ENCODE measurements at regions not wholly inside any gene's neighbourhood (a gene's known extent, or its start where the extent isn't known, plus 50 kb on each side); places are given as distances from the start of the nearest gene placed in this dataset.
"Not testable (repeated sequence)": the region's sequence is repeated elsewhere in the genome, so short reads cannot be mapped to it uniquely, and the experiment has no call there.

- no peak for ATAC-seq (ENCODE audit: low FRiP score in 2 of 2)
- Histone ChIP-seq H3K27ac (no peak overlapping the region), H3K4me1 (no peaks in the 10 kb centered on the region), H3K9me3 (no peaks in the 10 kb centered on the region), H3K4me3 (no peak overlapping the region), H3K27me3 (no peaks in the 10 kb centered on the region), H3K36me3 (no peaks in the 10 kb centered on the region)
- no peak for TF ChIP-seq POLR2AphosphoS5 (IDR thresholded peaks at IDR 0.05)
- TF ChIP-seq CTCF (IDR thresholded peaks at IDR 0.05): no peak
- no peak for TF ChIP-seq POLR2A (IDR thresholded peaks at IDR 0.05)
- TF ChIP-seq EP300 (IDR thresholded peaks at IDR 0.05): no peak
- WGBS, 2 donors: 82 to 85% methylated on average over 2 of the region's 2 CpGs
- DNase-seq: no peak
Observed at GRCh38 chr21:28580585-28580984, 412.1 kb downstream of the LTN1 start.

- 70 to 80% methylated on average over 4 of the region's 4 CpGs for WGBS, 2 donors
- H3K9me3 ChIP-seq: no peaks in the 10 kb centered on the region
- H3K27me3 ChIP-seq: no peaks in the 10 kb centered on the region
Observed at GRCh38 chr21:28579986-28580550, 412.6 kb downstream of the LTN1 start.

GRCh38 chr21:28568692-28569091 lies 424.0 kb downstream of the LTN1 start:
- 60 to 69% methylated on average over 2 of the region's 2 CpGs for WGBS, 2 donors
- ATAC-seq (ENCODE audit: low FRiP score in 2 of 2) (no peak), DNase-seq (no peak)
- no peaks in the 10 kb centered on the region for H3K36me3 ChIP-seq
- H3K4me1 ChIP-seq: no peaks in the 10 kb centered on the region
- TF ChIP-seq POLR2A (IDR thresholded peaks at IDR 0.05) (no peak), POLR2AphosphoS5 (IDR thresholded peaks at IDR 0.05) (no peak), CTCF (IDR thresholded peaks at IDR 0.05) (no peak), EP300 (IDR thresholded peaks at IDR 0.05) (no peak)
- H3K27ac ChIP-seq: no peak overlapping the region
- H3K27me3 ChIP-seq: no peaks in the 10 kb centered on the region
- H3K4me3 ChIP-seq: no peak overlapping the region
- peaks cover 0 to 4% (median 0%) of the 10 kb centered on the region in 4 donors for H3K9me3 ChIP-seq

More at GRCh38 chr21:28579986-28580550, 412.6 kb downstream of the LTN1 start:
- ATAC-seq (ENCODE audit: low FRiP score in 2 of 2) (no peak), DNase-seq (no peak)
- no peak for TF ChIP-seq POLR2A (IDR thresholded peaks at IDR 0.05)
- H3K36me3 ChIP-seq: no peaks in the 10 kb centered on the region
- no peaks in the 10 kb centered on the region for H3K4me1 ChIP-seq
- H3K4me3 ChIP-seq: no peak overlapping the region
- no peak overlapping the region for H3K27ac ChIP-seq

DNA sequence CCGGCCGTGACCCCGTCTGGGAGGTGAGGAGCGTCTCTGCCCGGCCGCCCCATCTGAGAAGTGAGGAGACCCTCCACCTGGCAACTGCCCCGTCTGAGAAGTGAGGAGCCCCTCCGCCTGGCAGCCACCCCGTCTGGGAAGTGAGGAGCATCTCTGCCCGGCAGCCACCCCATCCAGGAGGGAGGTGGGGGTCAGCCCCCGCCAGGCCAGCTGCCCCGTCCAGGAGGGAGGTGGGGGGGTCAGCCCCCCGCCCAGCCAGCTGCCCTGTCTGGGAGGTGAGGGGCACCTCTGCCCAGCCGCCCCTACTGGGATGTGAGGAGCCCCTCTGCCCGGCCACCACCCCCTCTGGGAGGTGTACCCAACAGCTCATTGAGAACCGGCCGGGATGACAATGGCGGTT lies 428.7 kb downstream of the LTN1 start:
- ATAC-seq (ENCODE audit: low FRiP score in 2 of 2); H3K36me3 ChIP-seq; H3K27ac ChIP-seq; H3K27me3 ChIP-seq; H3K9me3 ChIP-seq; H3K4me1 ChIP-seq; DNase-seq; H3K4me3 ChIP-seq: not testable (repeated sequence)
- WGBS, 2 donors: 93 to 98% methylated on average over 4 to 14 of the region's 18 CpGs

- TF ChIP-seq POLR2A (IDR thresholded peaks at IDR 0.05) (no peak), POLR2AphosphoS5 (IDR thresholded peaks at IDR 0.05) (no peak)
- ATAC-seq (ENCODE audit: low FRiP score in 2 of 2): no peak
- DNase-seq: no peak
Observed at GRCh38 chr21:28561772-28562171, 430.9 kb downstream of the LTN1 start.

GRCh38 chr21:28554660-28555475 lies 437.8 kb downstream of the LTN1 start:
- Histone ChIP-seq H3K27ac (no peak overlapping the region), H3K9me3 (peaks cover 0 to 5% (median 0%) of the 10 kb centered on the region in 4 donors), H3K4me1 (no peaks in the 10 kb centered on the region), H3K27me3 (no peaks in the 10 kb centered on the region), H3K4me3 (no peak overlapping the region), H3K36me3 (no peaks in the 10 kb centered on the region)
- no peak for DNase-seq
- no peak for TF ChIP-seq EP300 (IDR thresholded peaks at IDR 0.05)
- TF ChIP-seq CTCF (IDR thresholded peaks at IDR 0.05): no peak
- no peak for TF ChIP-seq POLR2AphosphoS5 (IDR thresholded peaks at IDR 0.05)
- no peak for TF ChIP-seq POLR2A (IDR thresholded peaks at IDR 0.05)
- no peak for ATAC-seq (ENCODE audit: low FRiP score in 2 of 2)
- WGBS, 2 donors: 80 to 91% methylated on average over 8 to 10 of the region's 10 CpGs

More at GRCh38 chr21:28561772-28562171, 430.9 kb downstream of the LTN1 start:
- H3K4me1 ChIP-seq: no peaks in the 10 kb centered on the region
- H3K4me3 ChIP-seq: no peak overlapping the region
- no peaks in the 10 kb centered on the region for H3K27me3 ChIP-seq
- peaks cover 0 to 10% (median 0%) of the 10 kb centered on the region in 4 donors for H3K9me3 ChIP-seq
- no peaks in the 10 kb centered on the region for H3K36me3 ChIP-seq
- no peak overlapping the region for H3K27ac ChIP-seq
